Chondrocyte (in vitro differentiated cells): ENCODE measurements at regions not wholly inside any gene's neighbourhood (a gene's known extent, or its start where the extent isn't known, plus 50 kb on each side); places are given as distances from the start of the nearest gene placed in this dataset.

Experiments used
- DNase-seq: peaks from one replicate; pipeline ENCODE4 v3.0.0; 2021; ENCODE audit warnings: mixed read lengths, low spot score
- H3K27ac Mint-ChIP-seq: one replicate; pipeline ENCODE4 v1.8.0; 2021; ENCODE audit warnings: mild to moderate bottlenecking, moderate library complexity, mixed read lengths; ENCODE audit not compliant: unreplicated experiment
- H3K27me3 Mint-ChIP-seq: 2 replicates; pipeline ENCODE4 v1.8.0; 2021; ENCODE audit warnings: low read depth, mixed read lengths
- H3K36me3 Mint-ChIP-seq: 2 replicates; pipeline ENCODE4 v1.8.0; 2021; ENCODE audit warnings: low read depth, mixed read lengths
- H3K4me1 Mint-ChIP-seq: 2 replicates; pipeline ENCODE4 v1.8.0; 2021; ENCODE audit warnings: low read depth, mild to moderate bottlenecking, mixed read lengths
- H3K4me3 Mint-ChIP-seq: one replicate; pipeline ENCODE4 v1.8.0; 2021; ENCODE audit warnings: mild to moderate bottlenecking, moderate library complexity, mixed read lengths; ENCODE audit not compliant: unreplicated experiment
- H3K9me3 Mint-ChIP-seq: 2 replicates; pipeline ENCODE4 v1.8.0; 2021; ENCODE audit warnings: low read depth, mixed read lengths
- TF ChIP-seq, protein P1 (sequence below): fragments of 200-600 bp; sonication (generic); IDR thresholded peaks from 2 replicates; pipeline ENCODE4 v1.5.0; 2021; ENCODE audit warnings: antibody characterized with exemption, mild to moderate bottlenecking, moderate library complexity

- Mint-ChIP-seq H3K9me3 (peaks cover 10% of the 10 kb centered on the region), H3K27ac (no peak overlapping the region), H3K4me1 (no peaks in the 10 kb centered on the region), H3K27me3 (no peaks in the 10 kb centered on the region), H3K4me3 (no peak overlapping the region), H3K36me3 (no peaks in the 10 kb centered on the region)
- TF ChIP-seq, protein P1, sequence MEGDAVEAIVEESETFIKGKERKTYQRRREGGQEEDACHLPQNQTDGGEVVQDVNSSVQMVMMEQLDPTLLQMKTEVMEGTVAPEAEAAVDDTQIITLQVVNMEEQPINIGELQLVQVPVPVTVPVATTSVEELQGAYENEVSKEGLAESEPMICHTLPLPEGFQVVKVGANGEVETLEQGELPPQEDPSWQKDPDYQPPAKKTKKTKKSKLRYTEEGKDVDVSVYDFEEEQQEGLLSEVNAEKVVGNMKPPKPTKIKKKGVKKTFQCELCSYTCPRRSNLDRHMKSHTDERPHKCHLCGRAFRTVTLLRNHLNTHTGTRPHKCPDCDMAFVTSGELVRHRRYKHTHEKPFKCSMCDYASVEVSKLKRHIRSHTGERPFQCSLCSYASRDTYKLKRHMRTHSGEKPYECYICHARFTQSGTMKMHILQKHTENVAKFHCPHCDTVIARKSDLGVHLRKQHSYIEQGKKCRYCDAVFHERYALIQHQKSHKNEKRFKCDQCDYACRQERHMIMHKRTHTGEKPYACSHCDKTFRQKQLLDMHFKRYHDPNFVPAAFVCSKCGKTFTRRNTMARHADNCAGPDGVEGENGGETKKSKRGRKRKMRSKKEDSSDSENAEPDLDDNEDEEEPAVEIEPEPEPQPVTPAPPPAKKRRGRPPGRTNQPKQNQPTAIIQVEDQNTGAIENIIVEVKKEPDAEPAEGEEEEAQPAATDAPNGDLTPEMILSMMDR, result no peak
- DNase-seq, result no peak
These were observed 389.0 kb downstream of the TAF11L14 start for GRCh38 chr5:18023275-18023674.

DNA sequence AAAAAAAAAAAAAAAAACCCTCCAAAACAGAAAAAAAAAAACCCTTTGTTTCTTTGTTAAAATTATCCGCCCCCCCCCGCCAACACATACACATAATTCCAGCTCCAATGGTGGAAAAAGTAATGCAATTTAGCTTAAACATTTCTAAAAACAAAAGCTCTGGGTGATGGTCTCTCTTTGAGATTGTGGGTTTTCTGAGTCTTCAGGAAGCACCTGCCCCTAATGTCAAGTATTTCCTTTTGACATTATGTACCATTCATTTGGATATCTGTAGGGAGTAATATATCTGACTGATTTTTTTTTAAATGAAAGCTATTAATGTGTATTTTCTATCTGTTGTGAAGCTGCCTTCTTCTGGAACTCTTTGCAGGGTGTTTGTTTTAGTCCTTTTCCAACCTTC lies 389.7 kb downstream of the TAF11L14 start:
- H3K9me3 Mint-ChIP-seq, result peaks cover 10% of the 10 kb centered on the region
- TF ChIP-seq, protein P1, result no peak
- no peak overlapping the region for H3K4me3 Mint-ChIP-seq
- no peak overlapping the region for H3K27ac Mint-ChIP-seq
- DNase-seq, result no peak
- H3K27me3 Mint-ChIP-seq, result no peaks in the 10 kb centered on the region
- no peaks in the 10 kb centered on the region for H3K36me3 Mint-ChIP-seq
- H3K4me1 Mint-ChIP-seq, result no peaks in the 10 kb centered on the region

GRCh38 chr5:18024542-18024941 lies 390.3 kb downstream of the TAF11L14 start:
- Mint-ChIP-seq H3K4me1 (no peaks in the 10 kb centered on the region), H3K36me3 (no peaks in the 10 kb centered on the region), H3K9me3 (peaks cover 10% of the 10 kb centered on the region), H3K4me3 (no peak overlapping the region), H3K27me3 (no peaks in the 10 kb centered on the region), H3K27ac (no peak overlapping the region)
- TF ChIP-seq, protein P1, result no peak
- DNase-seq, result no peak

- H3K36me3 Mint-ChIP-seq, result no peaks in the 10 kb centered on the region
- no peak overlapping the region for H3K4me3 Mint-ChIP-seq
- H3K9me3 Mint-ChIP-seq, result peaks cover 10% of the 10 kb centered on the region
- no peak for DNase-seq
- no peaks in the 10 kb centered on the region for H3K27me3 Mint-ChIP-seq
- TF ChIP-seq, protein P1, result no peak
- H3K27ac Mint-ChIP-seq, result no peak overlapping the region
- H3K4me1 Mint-ChIP-seq, result no peaks in the 10 kb centered on the region
These were observed 393.1 kb downstream of the TAF11L14 start for GRCh38 chr5:18027241-18027867.

DNA sequence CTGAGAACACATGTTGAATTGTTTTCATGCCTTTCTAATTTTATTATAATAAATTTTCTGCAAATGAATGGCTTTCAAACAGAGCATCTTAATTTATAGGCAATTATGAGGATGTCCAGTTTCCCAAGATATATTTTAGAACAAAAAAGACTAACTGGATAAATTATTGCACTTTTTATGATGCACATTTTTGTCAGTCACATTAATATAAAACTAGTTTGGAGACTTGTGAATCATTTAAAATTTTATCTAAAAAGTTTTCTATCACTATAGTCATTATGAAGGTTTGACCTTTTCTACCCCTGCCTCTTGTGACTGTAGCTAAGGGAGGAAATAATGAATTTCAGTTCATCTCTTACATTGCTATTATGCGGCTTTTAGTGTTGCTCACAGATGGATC lies 393.8 kb downstream of the TAF11L14 start:
- Mint-ChIP-seq H3K27ac (no peak overlapping the region), H3K36me3 (no peaks in the 10 kb centered on the region), H3K4me1 (no peaks in the 10 kb centered on the region), H3K4me3 (no peak overlapping the region), H3K9me3 (peaks cover 10% of the 10 kb centered on the region), H3K27me3 (no peaks in the 10 kb centered on the region)
- TF ChIP-seq, protein P1, result no peak
- DNase-seq, result no peak
